ENCODE measurements at regions not wholly inside any gene's neighbourhood (a gene's known extent, or its start where the extent isn't known, plus 50 kb on each side); places are given as distances from the start of the nearest gene placed in this dataset.

- TF ChIP-seq EZH2 (IDR thresholded peaks at IDR 0.05; ENCODE audit: insufficient read depth, poor library complexity, severe bottlenecking) (no peak), EZH2phosphoT487 (IDR thresholded peaks at IDR 0.05; ENCODE audit: insufficient read depth, low read depth) (no peak)
Observed at GRCh38 chr15:31932576-31932975, 97.7 kb upstream of the CHRNA7 start.

Measured in GM23248 (cell line).